ENCODE measurements at regions not wholly inside any gene's neighbourhood (a gene's known extent, or its start where the extent isn't known, plus 50 kb on each side); places are given as distances from the start of the nearest gene placed in this dataset.
"Not testable (repeated sequence)": the region's sequence is repeated elsewhere in the genome, so short reads cannot be mapped to it uniquely, and the experiment has no call there.

GRCh38 chr6:21928827-21929226, 335.3 kb downstream of the SOX4 start:
- no peak for DNase-seq

GRCh38 chr6:21931641-21932335, 338.2 kb downstream of the SOX4 start:
- no peak for DNase-seq

GRCh38 chr6:21933351-21933750, 339.8 kb downstream of the SOX4 start:
- DNase-seq: no peak

GRCh38 chr6:21935142-21935541, 341.6 kb downstream of the SOX4 start:
- no peak for DNase-seq

GRCh38 chr6:21935561-21936028, 342.0 kb downstream of the SOX4 start:
- no peak for DNase-seq

- DNase-seq: no peak
These were observed 343.9 kb downstream of the SOX4 start for GRCh38 chr6:21937466-21937865.

GRCh38 chr6:21939066-21939465, 345.5 kb downstream of the SOX4 start:
- DNase-seq: not testable (repeated sequence)

- no peak for DNase-seq
These were observed 348.4 kb downstream of the SOX4 start for GRCh38 chr6:21941926-21942325.

GRCh38 chr6:21942897-21943296, 349.3 kb downstream of the SOX4 start:
- DNase-seq: no peak

- no peak for DNase-seq
These were observed 350.5 kb downstream of the PRL start for GRCh38 chr6:21946298-21946783.

GRCh38 chr6:21947227-21947626, 349.6 kb downstream of the PRL start:
- DNase-seq: not testable (repeated sequence)

GRCh38 chr6:21947731-21948386, 349.0 kb downstream of the PRL start:
- no peak for DNase-seq

GRCh38 chr6:21949211-21949801, 347.5 kb downstream of the PRL start:
- no peak for DNase-seq

- no peak for DNase-seq
These were observed 344.5 kb downstream of the PRL start for GRCh38 chr6:21952367-21952766.

- DNase-seq: no peak
These were observed 342.7 kb downstream of the PRL start for GRCh38 chr6:21953831-21954801.

- no peak for DNase-seq
These were observed 341.7 kb downstream of the PRL start for GRCh38 chr6:21955053-21955595.

- DNase-seq: no peak
These were observed 340.9 kb downstream of the PRL start for GRCh38 chr6:21955951-21956350.

- DNase-seq: no peak
These were observed 338.4 kb downstream of the PRL start for GRCh38 chr6:21958428-21958827.

- no peak for DNase-seq
These were observed 335.6 kb downstream of the PRL start for GRCh38 chr6:21961226-21961625.

GRCh38 chr6:21965016-21965415, 331.8 kb downstream of the PRL start:
- no peak for DNase-seq

- DNase-seq: no peak
These were observed 330.8 kb downstream of the PRL start for GRCh38 chr6:21965953-21966539.

All from occipital lobe (tissue), 1 donor.